Fibroblast of skin of right biceps (primary cell): ENCODE measurements at regions not wholly inside any gene's neighbourhood (a gene's known extent, or its start where the extent isn't known, plus 50 kb on each side); places are given as distances from the start of the nearest gene placed in this dataset.
"Not testable (repeated sequence)": the region's sequence is repeated elsewhere in the genome, so short reads cannot be mapped to it uniquely, and the experiment has no call there.

ENCODE experiments used
- DNase-seq: peaks from one replicate; pipeline ENCODE4 v3.0.0-alpha.2; 2013

DNA sequence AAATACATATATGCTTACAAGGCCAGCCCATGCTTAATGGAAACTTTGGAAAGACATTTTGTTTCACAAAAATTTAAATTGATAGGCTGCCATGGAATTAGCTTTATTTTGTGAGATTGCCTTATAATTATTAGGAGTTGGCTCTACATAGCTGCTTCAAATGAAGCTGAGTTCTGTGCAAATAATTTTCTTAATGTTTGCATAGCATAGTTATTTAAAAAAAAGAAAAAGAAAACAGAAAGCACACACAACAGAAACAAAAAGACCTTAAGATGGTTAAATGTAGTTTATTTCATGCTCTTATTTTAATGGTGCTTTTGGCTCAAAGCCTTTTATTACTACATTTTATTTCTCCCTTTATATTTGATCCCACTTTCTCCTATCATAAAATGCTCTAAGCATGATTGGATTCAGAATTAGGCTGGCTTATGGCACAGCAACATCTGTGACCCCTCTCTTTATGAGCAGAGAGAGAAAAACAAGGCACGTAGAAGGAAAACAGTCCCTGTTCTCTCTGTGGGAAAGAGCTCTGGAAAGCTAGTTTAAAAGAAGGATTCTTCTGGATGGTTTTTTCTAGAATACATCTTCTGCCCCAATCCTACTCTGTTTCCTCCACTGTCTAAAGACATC is 530.5 kb downstream of the NTRK2 start:
- no peak for DNase-seq

DNA sequence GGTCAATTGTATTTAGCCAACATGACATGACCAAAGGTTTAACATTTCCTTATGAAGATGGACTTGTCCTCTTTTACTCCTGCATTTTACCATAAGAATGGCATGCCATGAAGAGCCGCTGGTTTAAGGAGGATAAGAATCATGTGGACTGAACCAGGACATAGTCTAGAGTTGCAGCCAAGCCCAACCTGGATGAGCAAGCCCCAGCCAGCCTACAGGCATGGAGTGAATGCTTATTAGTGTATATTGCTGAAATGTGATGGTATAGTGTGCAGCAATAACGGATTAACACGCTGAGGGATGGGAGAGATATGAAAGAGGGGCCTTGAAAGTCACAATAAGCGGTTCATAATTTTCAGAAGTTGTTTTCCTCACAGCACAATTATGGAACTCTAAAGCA is 523.2 kb downstream of the NTRK2 start:
- DNase-seq = no peak

DNA sequence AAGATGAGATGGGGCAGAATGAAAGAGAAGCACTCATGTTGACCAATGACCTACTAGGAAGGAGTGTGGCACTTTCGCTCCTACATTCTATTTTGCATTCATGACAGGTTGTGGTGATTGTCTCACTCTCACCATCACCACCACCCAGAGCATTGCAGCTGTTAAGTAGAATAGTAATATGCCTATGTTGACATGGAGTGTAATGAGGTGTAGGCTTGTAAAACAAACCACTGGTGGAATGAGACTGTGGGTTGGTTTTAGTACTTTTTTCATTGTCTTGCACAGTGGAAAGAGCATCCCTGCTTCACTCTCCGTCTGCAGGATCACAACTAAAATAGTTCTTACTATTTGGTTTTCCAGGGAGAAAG is 516.7 kb downstream of the NTRK2 start:
- no peak for DNase-seq

DNA sequence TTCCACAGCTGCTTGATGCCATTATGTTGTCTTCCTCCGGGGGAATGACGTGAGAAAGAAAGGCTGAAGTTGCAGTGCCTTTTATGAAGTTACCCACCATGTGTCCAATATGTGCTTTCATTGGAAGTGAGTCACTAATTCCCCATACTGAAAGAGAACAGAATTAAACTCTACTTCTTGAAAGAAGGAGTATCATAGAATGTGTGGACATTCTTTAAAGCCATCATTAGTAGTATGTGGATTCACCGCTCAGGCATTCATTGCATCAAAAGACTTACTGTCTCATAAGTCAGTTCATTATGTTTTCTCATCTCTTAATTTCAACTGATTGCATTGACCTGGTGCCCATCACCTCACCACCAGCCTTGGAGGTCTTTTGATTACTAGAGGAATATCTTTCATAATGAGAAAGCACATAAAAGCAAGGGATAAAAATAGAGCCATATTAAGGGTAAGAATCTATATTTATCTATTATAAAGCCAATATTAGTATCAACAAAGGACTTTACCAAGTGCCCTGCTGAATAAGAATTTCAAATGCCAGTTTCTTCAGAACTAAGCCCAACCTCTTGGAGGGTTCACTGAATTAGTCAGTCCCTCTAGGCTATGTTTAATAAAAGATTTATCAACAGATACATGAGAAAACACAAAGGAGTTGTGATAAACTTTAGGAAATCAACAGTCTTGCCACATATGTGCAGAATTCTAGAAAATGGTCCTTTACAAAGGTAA is 516.1 kb downstream of the NTRK2 start:
- no peak for DNase-seq

DNA sequence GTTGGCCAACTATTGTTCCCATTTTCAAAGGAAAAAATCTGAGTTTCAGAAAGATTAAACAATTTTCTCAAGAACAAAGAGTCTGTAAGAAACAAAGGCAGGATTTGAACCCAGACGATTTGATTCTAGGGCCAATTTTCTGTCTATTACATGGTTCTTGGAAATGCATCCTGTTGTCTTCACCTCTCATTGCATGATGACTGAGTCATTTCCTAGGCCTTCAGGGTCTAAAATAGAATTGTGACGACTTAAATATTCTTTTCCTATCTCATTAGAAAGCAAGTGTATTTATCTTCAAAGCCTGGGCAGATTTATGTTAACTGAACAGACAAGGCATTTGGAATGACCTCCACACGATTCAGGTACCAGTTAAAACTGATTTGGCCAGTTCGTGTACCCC is 512.9 kb downstream of the NTRK2 start:
- peak; percentile 12 for DNase-seq

DNA sequence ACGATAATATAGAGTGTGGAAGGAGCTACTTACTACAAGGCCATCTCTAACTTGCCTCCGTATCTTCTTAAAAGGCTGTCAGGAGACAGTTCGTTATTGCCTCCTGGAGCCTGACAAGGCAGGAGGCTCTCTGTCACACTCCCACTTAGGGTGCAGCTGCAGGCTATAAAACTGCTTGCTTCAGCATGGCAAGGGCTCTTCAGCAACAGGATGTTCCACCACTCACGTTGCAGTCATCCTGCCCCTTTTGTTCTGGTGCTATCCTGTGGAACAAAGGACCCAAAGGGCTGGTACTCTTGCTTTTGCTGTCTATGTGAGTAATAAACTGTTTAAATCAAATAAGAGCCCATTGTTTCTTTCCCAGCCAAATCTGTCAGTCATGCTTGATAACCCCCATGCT is 508.9 kb downstream of the NTRK2 start:
- DNase-seq = no peak

DNA sequence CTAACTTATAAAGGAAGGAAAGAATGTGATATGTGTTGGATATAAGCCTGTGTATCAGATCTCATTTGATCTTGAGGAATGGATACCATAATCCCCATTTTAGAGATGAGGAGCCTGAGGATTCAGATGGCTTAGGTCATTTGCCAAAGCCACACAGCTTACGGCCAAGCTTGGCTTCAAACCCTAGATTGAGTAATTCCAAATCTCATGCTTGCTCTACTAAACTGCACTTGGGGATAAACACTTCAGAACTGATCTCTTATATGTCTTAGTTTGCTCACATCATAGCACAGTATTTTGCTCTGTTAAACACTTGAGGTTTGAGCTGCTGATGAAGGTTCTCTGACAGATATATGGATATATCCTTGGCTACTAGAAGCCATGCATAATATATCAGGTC is 504.4 kb downstream of the NTRK2 start:
- DNase-seq = no peak

DNA sequence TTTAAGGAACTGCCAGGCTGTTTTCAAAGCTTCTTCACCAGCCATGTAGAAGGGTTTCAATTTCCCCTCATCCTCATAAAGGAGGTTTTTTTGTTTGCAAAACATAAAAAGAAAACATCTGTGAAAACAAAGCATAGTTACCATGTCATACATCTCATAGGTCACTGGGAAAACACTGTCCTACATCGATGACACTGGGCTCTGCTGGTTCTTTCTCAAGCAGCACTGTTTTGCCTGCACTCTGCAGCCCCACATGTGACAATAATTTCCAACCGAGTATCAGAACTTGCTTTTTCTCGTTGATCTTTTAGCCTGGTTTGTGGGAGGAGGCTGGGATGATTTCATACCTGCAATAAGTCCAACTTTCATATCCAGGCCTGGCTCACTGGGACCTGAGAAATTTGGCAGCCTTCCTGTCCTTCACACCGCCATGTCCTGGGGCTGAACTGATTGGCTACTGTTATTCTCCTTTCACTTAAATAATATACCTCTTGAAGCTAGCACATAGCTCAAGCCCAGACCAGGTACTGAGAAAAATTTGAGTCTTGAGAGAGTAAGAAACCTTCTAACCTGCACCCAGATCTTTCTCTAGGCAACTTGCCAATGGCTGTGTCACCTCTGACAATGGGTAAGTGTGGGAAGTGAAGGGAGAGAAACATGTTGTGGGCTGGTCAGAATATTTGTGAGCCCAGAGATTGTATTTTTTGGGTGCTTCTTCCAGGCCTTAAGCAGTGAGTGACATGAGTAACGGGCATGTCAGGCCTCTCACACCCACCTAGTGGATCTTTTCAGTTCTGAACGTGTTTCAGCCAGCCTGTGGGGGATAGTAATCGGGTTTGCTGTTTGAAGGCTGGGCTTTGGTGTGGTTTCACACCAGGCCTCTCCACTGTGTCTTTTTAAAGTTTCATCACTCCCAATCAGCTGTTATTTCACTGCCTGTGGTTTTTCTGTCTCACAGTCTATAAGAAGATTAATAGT is 502.8 kb downstream of the NTRK2 start:
- DNase-seq = peak; percentile 19

DNA sequence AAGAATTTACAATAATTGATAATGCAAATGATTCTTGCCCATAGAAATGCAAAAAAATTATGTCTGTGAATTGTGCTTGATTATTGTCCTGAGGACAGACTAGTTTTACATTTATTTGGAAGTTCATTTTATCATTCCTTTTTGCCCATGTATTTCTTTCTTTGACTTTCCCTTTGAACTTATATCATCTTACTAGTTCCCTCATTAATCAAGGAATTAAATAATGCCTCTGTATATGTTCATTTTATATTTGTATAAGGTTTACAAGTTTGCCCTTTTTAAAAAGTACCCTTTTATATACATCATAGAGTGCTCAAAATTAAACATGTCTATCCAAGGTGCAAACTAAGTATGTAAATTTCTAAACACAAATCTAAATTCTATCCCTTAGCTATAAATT is 501.6 kb downstream of the NTRK2 start:
- no peak for DNase-seq

DNA sequence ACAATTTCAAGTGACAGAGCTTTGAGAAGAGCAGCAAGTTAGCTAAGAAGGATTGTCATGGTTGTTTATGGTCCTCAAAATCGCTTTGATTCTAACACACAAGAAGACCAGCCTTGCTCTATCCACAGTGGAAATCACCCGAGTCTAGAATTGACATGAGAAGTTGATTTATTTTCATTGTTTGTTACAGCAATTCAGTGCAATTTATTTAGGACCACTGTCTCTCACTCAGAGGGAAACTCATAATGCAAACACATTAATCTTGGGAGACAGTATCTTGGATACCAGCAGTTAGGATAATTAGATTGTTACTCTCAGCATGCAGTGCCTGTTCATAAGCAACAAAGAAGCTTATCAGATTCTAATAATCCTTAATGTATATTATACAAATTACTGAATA is 498.9 kb downstream of the NTRK2 start:
- no peak for DNase-seq

DNA sequence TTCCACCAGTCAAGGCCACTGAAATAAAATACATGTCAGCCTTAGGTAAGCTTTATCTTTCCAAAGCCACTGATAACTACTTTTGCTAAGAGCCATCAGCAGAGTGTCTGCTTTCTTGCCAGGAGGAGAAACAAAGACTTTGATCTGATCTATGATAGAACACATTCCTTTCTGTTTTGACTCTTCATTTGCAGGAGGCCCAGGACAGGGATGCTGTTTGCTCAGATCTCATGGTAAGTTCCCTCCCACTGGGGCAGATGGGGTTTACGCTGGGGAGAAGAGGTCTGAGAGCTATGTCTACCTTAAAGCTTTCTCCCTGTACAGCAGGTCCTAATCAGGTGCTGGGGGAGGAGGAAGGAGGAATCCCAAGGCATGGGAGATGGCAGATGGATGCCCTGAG is 497.6 kb downstream of the NTRK2 start:
- DNase-seq = no peak

DNA sequence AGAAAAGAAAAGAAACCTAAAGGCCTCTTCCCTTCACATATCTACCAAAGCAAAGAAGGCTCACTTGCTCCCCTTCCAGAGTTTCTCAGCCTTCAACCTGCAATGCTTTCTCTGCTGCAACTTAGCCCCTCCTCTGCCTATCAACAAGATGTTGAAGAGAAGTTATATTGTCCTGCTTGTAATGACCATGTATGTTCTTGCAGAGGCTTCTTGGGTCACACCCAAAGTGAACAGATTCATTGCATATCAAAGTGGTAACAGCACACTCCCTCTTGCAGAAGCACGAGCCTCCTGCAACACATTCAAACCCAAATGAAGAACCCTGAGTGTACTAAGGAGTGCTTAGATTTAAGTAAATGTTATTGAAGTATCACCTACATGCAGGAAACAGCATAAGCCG is 494.3 kb downstream of the NTRK2 start:
- no peak for DNase-seq

DNA sequence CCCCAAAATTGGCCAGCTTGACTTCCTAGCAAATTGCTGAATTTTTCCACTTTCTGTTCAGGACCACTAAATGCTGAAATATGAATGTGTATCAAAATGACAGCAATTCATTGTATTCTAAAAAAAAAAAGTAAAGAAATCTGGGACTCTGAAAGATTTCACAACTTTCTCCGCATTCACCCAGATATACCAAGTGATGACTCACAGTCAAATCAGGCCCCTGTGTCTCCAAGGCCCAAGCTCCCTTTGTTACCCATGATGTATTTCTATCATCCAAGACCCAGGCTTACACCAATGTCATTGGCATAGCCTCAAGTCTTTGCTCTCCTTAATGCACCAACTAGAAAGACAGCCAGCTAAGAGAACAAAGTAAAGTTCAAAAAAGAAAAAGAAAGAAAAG is 493.9 kb downstream of the NTRK2 start:
- DNase-seq = no peak

DNA sequence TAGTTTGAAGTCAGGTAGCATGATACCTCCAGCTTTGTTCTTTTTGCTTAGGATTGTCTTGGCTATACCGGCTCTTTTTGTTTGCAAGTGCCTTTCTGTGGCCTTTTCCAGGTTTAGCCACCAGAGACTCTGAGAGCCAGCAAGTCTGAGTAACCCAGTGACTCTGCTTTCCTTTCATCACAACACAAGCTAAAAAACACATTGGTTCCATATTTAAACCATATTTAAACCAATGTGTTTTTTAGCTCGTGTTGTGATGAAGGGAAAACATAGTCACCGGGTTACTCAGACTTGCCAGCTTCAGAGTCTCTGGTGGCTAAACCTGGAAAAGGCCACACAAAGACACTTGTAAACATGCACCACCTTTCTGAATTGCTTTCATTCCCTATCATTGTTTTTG is 493.3 kb downstream of the NTRK2 start:
- DNase-seq = no peak

DNA sequence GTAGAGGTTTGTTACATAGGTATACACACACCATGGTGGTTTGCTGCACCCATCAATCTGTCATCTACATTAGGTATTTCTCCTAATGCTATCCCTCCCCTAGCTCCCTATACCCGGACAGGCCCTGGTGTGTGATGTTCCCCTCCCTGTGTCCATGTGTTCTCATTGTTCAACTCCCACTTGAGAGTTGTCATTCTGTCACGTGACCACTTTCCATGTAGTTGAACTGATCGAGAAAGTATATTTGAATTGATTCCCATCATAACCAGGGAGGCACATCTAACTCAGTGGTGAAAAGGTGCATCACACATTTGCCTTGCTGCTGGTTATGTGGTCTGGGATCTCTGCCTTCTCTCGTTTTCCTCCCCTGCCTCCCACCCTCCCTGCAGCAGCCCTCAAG is 491.4 kb downstream of the NTRK2 start:
- DNase-seq = not testable (repeated sequence)

DNA sequence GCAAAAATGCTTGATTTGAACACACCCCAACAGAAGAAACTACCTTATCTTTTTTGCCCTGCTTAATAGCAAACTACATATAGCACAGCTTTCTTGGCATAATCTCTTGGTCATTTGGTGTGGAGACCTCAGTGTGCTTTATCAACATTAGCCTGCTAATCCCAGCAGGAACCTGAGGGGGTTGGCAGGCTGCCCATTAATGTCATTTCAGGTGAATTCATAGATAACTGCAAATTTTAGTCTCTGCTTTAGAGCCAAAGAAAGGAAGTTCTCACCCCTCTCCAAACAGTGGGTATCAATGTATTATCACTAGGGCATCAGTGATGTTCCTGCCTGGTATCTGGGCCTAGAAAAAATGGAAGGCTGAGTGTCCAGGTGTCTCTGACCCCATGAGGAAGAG is 489.0 kb downstream of the NTRK2 start:
- DNase-seq = no peak

DNA sequence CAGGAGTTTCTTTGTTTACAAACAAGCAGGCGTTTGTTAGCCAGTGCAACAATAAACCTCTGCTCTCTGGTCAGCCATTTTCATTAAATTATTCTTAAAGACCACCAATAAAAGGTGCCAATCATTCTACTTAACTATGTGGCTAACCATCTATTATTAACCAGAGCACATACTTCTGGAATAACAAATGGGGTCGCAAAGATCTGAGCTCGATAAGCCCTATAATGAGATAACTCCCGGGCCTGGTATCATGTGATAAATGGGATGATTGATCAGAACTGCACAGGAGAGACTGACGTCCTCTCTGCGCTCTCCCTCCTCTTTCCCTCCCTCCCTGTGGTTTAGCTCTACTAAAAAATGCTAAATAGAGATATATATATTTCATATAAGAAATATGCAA is 488.2 kb downstream of the NTRK2 start:
- DNase-seq = no peak

DNA sequence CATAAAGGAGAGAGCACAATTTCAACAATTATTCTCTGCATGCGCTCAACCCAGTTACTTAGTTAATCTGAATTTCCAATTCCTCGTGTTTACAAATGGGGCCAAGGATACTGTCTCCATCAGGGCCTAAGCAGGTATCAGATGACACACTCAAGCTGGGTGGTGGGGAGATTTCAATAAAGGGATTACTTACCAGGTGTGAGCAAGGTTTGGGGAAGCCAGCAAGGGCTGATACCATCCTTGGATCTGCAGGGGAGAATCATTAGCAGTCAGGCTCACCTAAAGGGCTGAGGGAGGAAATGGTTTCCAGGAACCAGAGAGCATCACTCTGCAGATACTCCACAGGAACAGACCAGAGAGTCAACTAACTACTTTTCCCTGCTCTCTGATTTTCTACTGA is 487.1 kb downstream of the NTRK2 start:
- no peak for DNase-seq

DNA sequence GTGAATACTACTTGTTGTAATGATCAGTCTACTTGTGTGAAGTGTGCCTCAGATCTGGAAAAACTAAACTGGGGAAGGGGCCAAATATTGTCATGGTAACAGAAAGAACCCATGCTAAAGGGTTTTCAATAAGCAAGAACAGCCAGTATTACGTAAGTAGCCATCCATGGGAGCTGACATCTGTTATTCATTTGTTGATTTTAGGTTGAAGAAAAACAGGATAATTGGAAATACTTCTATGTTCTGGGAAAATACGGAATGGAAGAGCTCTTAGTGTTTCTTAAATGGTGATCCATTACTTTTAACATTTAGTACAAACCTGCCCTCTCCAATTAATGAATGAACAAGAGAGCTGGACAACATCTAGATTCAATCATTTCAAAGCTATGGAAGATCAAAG is 485.8 kb downstream of the NTRK2 start:
- peak; percentile 3 for DNase-seq

DNA sequence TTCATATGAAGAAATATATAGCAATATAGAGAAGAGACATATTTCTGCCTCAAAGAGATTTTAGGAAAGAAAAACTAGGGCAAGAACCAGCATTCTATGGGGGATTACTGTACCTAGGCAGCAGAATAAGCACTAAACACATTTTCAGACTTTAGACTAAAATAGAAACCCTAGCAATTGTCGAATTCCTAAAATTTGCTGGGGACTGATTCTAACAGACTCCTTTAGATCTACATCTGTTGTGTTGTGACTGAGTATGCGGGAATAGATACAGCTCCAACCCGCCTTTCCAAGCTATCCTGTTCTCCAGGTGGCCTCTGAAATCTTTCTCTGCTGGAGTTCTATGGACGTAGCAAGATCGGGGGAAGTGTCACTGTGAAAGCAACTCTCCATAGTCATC is 482.2 kb downstream of the NTRK2 start:
- DNase-seq = no peak

DNA sequence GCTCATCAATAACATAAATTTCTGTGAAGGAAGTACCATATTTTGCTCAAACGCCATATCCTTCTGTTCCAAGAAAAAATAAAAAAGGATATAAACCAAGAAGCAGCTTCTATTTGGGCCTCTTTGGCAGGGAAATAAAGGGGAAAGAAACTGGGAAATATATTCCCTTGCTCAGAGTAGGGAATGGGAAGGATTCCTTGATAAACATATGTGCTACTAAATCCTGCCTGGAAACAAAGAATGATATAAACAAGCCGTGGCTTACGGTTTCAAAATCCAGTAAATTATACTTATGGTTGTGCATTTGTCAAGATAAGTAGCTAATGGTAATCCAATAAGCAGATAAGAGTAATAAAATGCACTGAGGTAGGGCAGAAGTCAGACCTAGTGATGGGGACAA is 481.6 kb downstream of the NTRK2 start:
- DNase-seq = no peak

DNA sequence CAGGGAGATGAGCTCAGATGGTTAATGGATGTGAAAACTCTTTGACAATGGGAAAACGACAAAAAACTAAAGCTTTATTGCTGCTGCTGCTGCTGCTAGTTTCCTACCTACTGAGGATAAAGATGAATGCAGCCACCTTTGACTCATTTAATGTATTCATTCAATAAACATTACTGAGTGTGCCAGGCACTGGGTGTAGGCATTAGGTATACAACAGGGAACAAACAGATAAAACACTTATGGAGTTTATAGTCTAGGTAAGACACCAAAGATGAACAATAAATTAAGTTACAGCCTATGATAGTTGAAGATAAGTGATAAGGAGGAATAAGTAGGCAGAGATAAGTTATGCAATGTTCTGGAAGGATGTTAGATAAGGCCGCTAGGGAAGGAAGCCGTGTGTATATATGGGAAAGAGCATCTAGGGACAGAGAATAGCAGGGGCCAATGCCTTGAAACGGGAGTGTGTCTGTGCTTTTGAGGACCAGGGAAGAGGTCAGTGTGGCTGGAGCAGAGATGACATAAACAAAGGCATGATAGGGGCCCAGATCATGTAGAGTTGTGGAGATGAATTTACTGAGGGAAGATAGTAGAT is 477.6 kb downstream of the NTRK2 start:
- no peak for DNase-seq

DNA sequence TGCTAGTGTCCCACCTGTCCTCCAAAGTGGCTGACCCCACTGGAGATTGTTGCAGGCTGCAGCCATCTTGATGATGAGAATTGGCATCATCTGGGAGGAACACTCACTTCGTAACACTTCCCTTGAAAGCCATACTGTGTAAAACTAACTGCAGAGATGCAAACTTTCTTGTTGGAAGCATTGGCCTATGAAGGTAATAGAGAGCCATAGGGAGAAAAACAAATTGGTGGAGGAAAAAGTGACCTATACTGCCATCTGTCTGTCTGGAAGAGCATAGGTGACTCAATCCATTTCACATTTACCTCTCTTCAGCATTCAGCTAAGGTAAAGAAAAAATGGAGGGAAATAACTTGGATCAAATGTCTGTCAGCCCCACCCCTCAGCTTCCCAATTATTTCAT is 473.4 kb downstream of the NTRK2 start:
- DNase-seq = peak; percentile 17

DNA sequence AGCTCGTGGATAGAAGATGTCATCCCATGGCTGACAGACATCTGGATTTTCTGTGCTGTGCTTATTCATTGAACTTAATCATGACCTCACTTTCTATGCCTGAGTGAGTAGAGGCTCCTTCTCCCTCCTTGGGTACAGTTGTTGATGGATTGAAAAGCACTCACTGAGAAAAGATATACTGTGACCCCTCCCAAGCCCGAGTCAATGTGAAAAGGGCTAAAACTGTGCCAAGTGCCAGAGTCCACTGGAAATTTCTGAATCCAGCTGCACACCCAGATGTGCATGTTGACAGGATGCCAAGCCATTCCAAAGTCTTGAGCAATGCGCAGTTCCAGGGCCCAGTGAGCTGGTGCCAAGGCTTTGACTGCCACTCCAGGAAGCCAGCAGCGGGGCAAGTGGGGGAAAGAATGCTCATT is 473.0 kb downstream of the NTRK2 start:
- no peak for DNase-seq
